H1 (cell line): ENCODE measurements at regions not wholly inside any gene's neighbourhood (a gene's known extent, or its start where the extent isn't known, plus 50 kb on each side); places are given as distances from the start of the nearest gene placed in this dataset.

Experiments used
- CTCF ChIA-PET: fragments of 300-600 bp; sonication (Branson Sonifier 250); formaldehyde crosslinking; loops from one replicate; lab custom pipeline; 2021; ENCODE audit not compliant: partially characterized antibody; lab: Charles Lee
- POLR2A ChIA-PET: fragments of 300-600 bp; sonication (Branson Sonifier 250); formaldehyde crosslinking; loops from one replicate; lab custom pipeline; 2021; ENCODE audit warnings: inconsistent platforms; ENCODE audit not compliant: partially characterized antibody; lab: Charles Lee
- DNase-seq, 2 experiments: peaks; one replicate each; pipeline versions ENCODE4 v3.0.0 to v3.0.0-alpha.2; 2010 to 2022; ENCODE audit warnings: low spot score in 2 of 2, low read depth in 1 of 2, mixed read lengths in 1 of 2
- FAIRE-seq: peaks from 2 replicates; lab custom pipeline; 2011; peaks lifted over from hg19 to GRCh38; lab: Jason Lieb, UNC
- H2AFZ ChIP-seq: 2 replicates; pipeline ENCODE4 v1.8.1; 2012; ENCODE audit warnings: low read length, inconsistent platforms
- H2AK5ac ChIP-seq: 2 replicates; pipeline ENCODE4 v1.6.1; 2013; ENCODE audit warnings: low read depth, low read length
- H2BK120ac ChIP-seq: replicated peaks from 2 replicates; pipeline ENCODE3; 2013; ENCODE audit warnings: low read depth, low read length, inconsistent platforms
- H2BK12ac ChIP-seq: 2 replicates; pipeline ENCODE4 v1.6.1; 2013; ENCODE audit warnings: low read depth, low read length
- H2BK15ac ChIP-seq: 2 replicates; pipeline ENCODE4 v1.6.1; 2013; ENCODE audit warnings: low read length
- H2BK20ac ChIP-seq: 2 replicates; pipeline ENCODE4 v1.6.1; 2013; ENCODE audit warnings: low read length
- H2BK5ac ChIP-seq: 2 replicates; pipeline ENCODE4 v1.6.1; 2013; ENCODE audit warnings: low read depth, low read length
- H3K14ac ChIP-seq: 2 replicates; pipeline ENCODE4 v1.6.1; 2013; ENCODE audit warnings: inconsistent platforms; ENCODE audit not compliant: insufficient read length
- H3K18ac ChIP-seq: 2 replicates; pipeline ENCODE4 v1.6.1; 2013; ENCODE audit warnings: low read length; ENCODE audit errors: extremely low read depth
- H3K23ac ChIP-seq: 2 replicates; pipeline ENCODE4 v1.6.1; 2013; ENCODE audit warnings: inconsistent platforms; ENCODE audit not compliant: insufficient read length
- H3K23me2 ChIP-seq: 2 replicates; pipeline ENCODE4 v1.6.1; 2013; ENCODE audit warnings: low read depth, low read length
- H3K27ac ChIP-seq: 2 replicates; pipeline ENCODE4 v1.6.1; 2011; ENCODE audit warnings: low read depth, low read length, inconsistent platforms
- H3K27me3 ChIP-seq, 4 experiments: replicated peaks in 1 of 4; 1 replicate in 1 of 4; 2 replicates in 3 of 4; pipeline versions ENCODE4 v1.6.1 to v1.8.1; 2011 to 2013; ENCODE audit warnings: low read length in 3 of 4, mild to moderate bottlenecking in 3 of 4, inconsistent platforms in 2 of 4, mixed read lengths in 2 of 4, moderate library complexity in 1 of 4; ENCODE audit not compliant: control insufficient read depth in 3 of 4, insufficient read depth in 3 of 4; ENCODE audit errors: extremely low read depth in 1 of 4
- H3K36me3 ChIP-seq, 4 experiments: 2 replicates each; pipeline versions ENCODE4 v1.6.1 to v1.8.1; 2011 to 2013; ENCODE audit warnings: mild to moderate bottlenecking in 4 of 4, low read length in 3 of 4, moderate library complexity in 2 of 4, control low read depth in 1 of 4, inconsistent platforms in 1 of 4; ENCODE audit not compliant: insufficient read depth in 4 of 4, control insufficient read depth in 2 of 4
- H3K4ac ChIP-seq: replicated peaks from 2 replicates; pipeline ENCODE3; 2013; ENCODE audit warnings: low read length, low read depth, mixed read lengths, inconsistent platforms; ENCODE audit not compliant: insufficient read length
- H3K4me1 ChIP-seq, 4 experiments: replicated peaks in 1 of 4; 1 replicate in 1 of 4; 2 replicates in 3 of 4; pipeline versions ENCODE4 v1.6.1 to v1.8.1; 2011 to 2013; ENCODE audit warnings: low read length in 3 of 4, inconsistent platforms in 2 of 4, mixed read lengths in 1 of 4; ENCODE audit not compliant: insufficient read depth in 4 of 4, control insufficient read depth in 3 of 4
- H3K4me2 ChIP-seq, 2 experiments: 2 replicates each; pipeline versions ENCODE4 v1.6.1 to v1.8.1; 2011 to 2013; ENCODE audit warnings: low read depth in 2 of 2, low read length in 2 of 2, control low read depth in 1 of 2, inconsistent platforms in 1 of 2, mild to moderate bottlenecking in 1 of 2; ENCODE audit not compliant: insufficient read depth in 1 of 2
- H3K4me3 ChIP-seq, 4 experiments: fragments of 200-600, 300-600 bp in 1 of 4; sonication (generic), shearing (Covaris generic), sonication (Bioruptor Twin) in 1 of 4; 2 replicates each; pipeline versions ENCODE4 v1.5.1 to v1.8.1; 2011 to 2016; ENCODE audit warnings: low read length in 4 of 4, low read depth in 3 of 4, control low read depth in 2 of 4, inconsistent platforms in 2 of 4, mild to moderate bottlenecking in 2 of 4, mixed read lengths in 1 of 4, moderate library complexity in 1 of 4; ENCODE audit not compliant: insufficient read depth in 2 of 4; ENCODE audit errors: extremely low read depth in 1 of 4
- H3K56ac ChIP-seq: replicated peaks from 2 replicates; pipeline ENCODE3; 2013; ENCODE audit warnings: low read depth, mild to moderate bottlenecking, mixed read lengths, low read length, inconsistent platforms; ENCODE audit not compliant: insufficient read length
- H3K79me1 ChIP-seq: 2 replicates; pipeline ENCODE4 v1.6.1; 2013; ENCODE audit warnings: low read depth, low read length, control low read depth
- H3K79me2 ChIP-seq, 2 experiments: 2 replicates each; pipeline versions ENCODE4 v1.6.1 to v1.8.1; 2012 to 2013; ENCODE audit warnings: low read length in 2 of 2, mild to moderate bottlenecking in 2 of 2, inconsistent platforms in 1 of 2; ENCODE audit not compliant: insufficient read depth in 2 of 2, control insufficient read depth in 1 of 2
- H3K9ac ChIP-seq, 4 experiments: replicated peaks in 1 of 4; 1 replicate in 1 of 4; 2 replicates in 3 of 4; pipeline versions ENCODE4 v1.6.1 to v1.8.1; 2011 to 2013; ENCODE audit warnings: low read depth in 3 of 4, low read length in 3 of 4, control low read depth in 2 of 4, mild to moderate bottlenecking in 2 of 4, moderate library complexity in 2 of 4, inconsistent platforms in 1 of 4; ENCODE audit errors: extremely low read depth in 1 of 4
- H3K9me3 ChIP-seq, 2 experiments: 2 replicates each; pipeline versions ENCODE4 v1.6.1 to v1.8.1; 2012 to 2013; ENCODE audit warnings: mild to moderate bottlenecking in 2 of 2, moderate library complexity in 2 of 2, control low read depth in 1 of 2, inconsistent platforms in 1 of 2, low read depth in 1 of 2, low read length in 1 of 2, mixed read lengths in 1 of 2; ENCODE audit not compliant: insufficient read depth in 2 of 2
- H4K20me1 ChIP-seq, 2 experiments: replicated peaks in 1 of 2; 2 replicates each; pipeline versions ENCODE3 to v1.8.1; 2011 to 2013; ENCODE audit warnings: inconsistent platforms in 2 of 2, low read length in 2 of 2, mild to moderate bottlenecking in 1 of 2; ENCODE audit not compliant: insufficient read depth in 2 of 2, control insufficient read depth in 1 of 2
- H4K5ac ChIP-seq: 2 replicates; pipeline ENCODE4 v1.6.1; 2013; ENCODE audit warnings: low read length, low read depth, mixed read lengths, inconsistent platforms; ENCODE audit not compliant: insufficient read length
- H4K8ac ChIP-seq: 2 replicates; pipeline ENCODE4 v1.8.0; 2013; ENCODE audit warnings: mild to moderate bottlenecking, moderate library complexity, low read length, inconsistent platforms; ENCODE audit not compliant: insufficient read depth; ENCODE audit errors: extremely low read depth
- H4K91ac ChIP-seq: replicated peaks from 2 replicates; pipeline ENCODE3; 2013; ENCODE audit warnings: low read length, mixed read lengths, inconsistent platforms; ENCODE audit not compliant: insufficient read length
- BCL11A ChIP-seq, 2 experiments: IDR thresholded peaks; one replicate each; pipeline ENCODE4 v1.6.1; 2011; ENCODE audit warnings: low read depth in 2 of 2, low read length in 2 of 2, mild to moderate bottlenecking in 2 of 2
- CEBPB ChIP-seq: IDR thresholded peaks from 2 replicates; pipeline ENCODE4 v1.6.1; 2012; ENCODE audit warnings: low read depth, low read length
- FOSL1 ChIP-seq: IDR thresholded peaks from 2 replicates; pipeline ENCODE4 v1.6.1; 2011; ENCODE audit warnings: mild to moderate bottlenecking, low read depth, low read length, moderate library complexity; ENCODE audit not compliant: insufficient read depth
- JUN ChIP-seq: IDR thresholded peaks from 2 replicates; pipeline ENCODE4 v1.6.1; 2011; ENCODE audit warnings: low read depth, mild to moderate bottlenecking, improper control_type of control experiment, low read length
- MAFK ChIP-seq: IDR thresholded peaks from 2 replicates; pipeline ENCODE4 v1.6.1; 2012; ENCODE audit warnings: low read depth, mild to moderate bottlenecking, improper control_type of control experiment, low read length
- NRF1 ChIP-seq: IDR thresholded peaks from 2 replicates; pipeline ENCODE4 v1.6.1; 2011; ENCODE audit warnings: mild to moderate bottlenecking, low read depth, low read length, improper control_type of control experiment
- POLR2A ChIP-seq, 2 experiments: IDR thresholded peaks; 1 replicate in 1 of 2; 2 replicates in 1 of 2; pipeline ENCODE4 v1.6.1; 2011; ENCODE audit warnings: low read depth in 2 of 2, low read length in 2 of 2, mild to moderate bottlenecking in 2 of 2; ENCODE audit errors: control extremely low read depth in 1 of 2
- POLR2AphosphoS5 ChIP-seq: IDR thresholded peaks from 2 replicates; pipeline ENCODE4 v1.6.1; 2011; ENCODE audit warnings: low read depth, low read length
- RAD21 ChIP-seq, 2 experiments: IDR thresholded peaks in 1 of 2; conservative IDR thresholded peaks in 1 of 2; 2 replicates each; pipeline ENCODE4 v1.6.1; 2011; ENCODE audit warnings: low read depth in 2 of 2, low read length in 2 of 2, improper control_type of control experiment in 1 of 2, inconsistent platforms in 1 of 2, mild to moderate bottlenecking in 1 of 2, moderate library complexity in 1 of 2
- RXRA ChIP-seq: IDR thresholded peaks from 2 replicates; pipeline ENCODE4 v1.6.1; 2011; ENCODE audit warnings: low read depth, mild to moderate bottlenecking, low read length, moderate library complexity; ENCODE audit not compliant: insufficient read depth
- SAP30 ChIP-seq: fragments of 300-600 bp; sonication (generic); IDR thresholded peaks from 2 replicates; pipeline ENCODE4 v1.7.1; 2012; ENCODE audit warnings: low read length, moderate library complexity, mild to moderate bottlenecking, inconsistent platforms; ENCODE audit not compliant: insufficient read depth, insufficient replicate concordance
- SIN3A ChIP-seq, 2 experiments: IDR thresholded peaks in 1 of 2; conservative IDR thresholded peaks in 1 of 2; 2 replicates each; pipeline ENCODE4 v1.6.1; 2011 to 2012; ENCODE audit warnings: low read length in 2 of 2, improper control_type of control experiment in 1 of 2, low read depth in 1 of 2, mild to moderate bottlenecking in 1 of 2
- SP4 ChIP-seq: IDR thresholded peaks from 2 replicates; pipeline ENCODE4 v1.6.1; 2012; ENCODE audit warnings: low read length, inconsistent platforms
- TCF12 ChIP-seq: IDR thresholded peaks from 2 replicates; pipeline ENCODE4 v1.6.1; 2011; ENCODE audit warnings: low read depth, mild to moderate bottlenecking, low read length
- WGBS, 2 experiments: shearing (Covaris generic) in 1 of 2; methylation state at CpG; one replicate each; pipeline versions ENCODE4 v1.1.6 to v1.1.7; 2013 to 2015; ENCODE audit warnings: low lambda C conversion rate in 2 of 2, mixed read lengths in 2 of 2, inconsistent platforms in 1 of 2, low coverage in 1 of 2, missing lambda C conversion rate in 1 of 2; ENCODE audit not compliant: insufficient replicate concordance in 2 of 2, insufficient coverage in 1 of 2, insufficient read length in 1 of 2; ENCODE audit errors: extremely low coverage in 1 of 2, missing lambda C conversion rate in 1 of 2; 5-methylcytosine and 5-hydroxymethylcytosine counted together
- TF ChIP-seq, protein P1 (sequence below): IDR thresholded peaks from 2 replicates; pipeline ENCODE4 v1.6.1; 2012; ENCODE audit warnings: inconsistent platforms

DNA sequence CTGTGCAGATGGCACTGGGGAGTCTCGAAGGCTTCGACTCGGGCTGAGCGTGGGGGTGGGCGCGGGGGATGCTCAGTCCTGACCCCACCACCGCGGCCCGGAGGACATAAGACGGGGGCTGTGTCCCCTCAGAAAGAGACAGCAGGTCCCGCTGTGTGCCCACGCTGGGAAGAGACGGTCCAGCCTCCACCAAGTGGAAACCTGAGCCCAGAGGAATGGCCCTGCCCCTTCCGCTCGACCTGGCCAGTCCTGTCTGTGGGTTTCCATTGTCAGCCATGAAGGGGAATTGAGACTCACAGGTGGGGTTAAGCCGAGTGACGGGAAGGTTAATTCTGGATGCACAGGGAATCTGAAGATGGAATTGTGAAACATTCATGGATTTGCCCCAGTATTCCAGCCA lies 442.7 kb downstream of the PREX1 start:
- WGBS, 2 experiments: 87% methylated on average over 17 of the region's 17 CpGs; no CpG with 5 or more reads in 1 of the 2 experiments
- TF ChIP-seq, protein P1, sequence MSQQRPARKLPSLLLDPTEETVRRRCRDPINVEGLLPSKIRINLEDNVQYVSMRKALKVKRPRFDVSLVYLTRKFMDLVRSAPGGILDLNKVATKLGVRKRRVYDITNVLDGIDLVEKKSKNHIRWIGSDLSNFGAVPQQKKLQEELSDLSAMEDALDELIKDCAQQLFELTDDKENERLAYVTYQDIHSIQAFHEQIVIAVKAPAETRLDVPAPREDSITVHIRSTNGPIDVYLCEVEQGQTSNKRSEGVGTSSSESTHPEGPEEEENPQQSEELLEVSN: no peak
- TF ChIP-seq RXRA (no peak), RAD21 (IDR thresholded peaks at IDR 0.05 in 1 of 2, conservative IDR thresholded peaks at IDR 0.05 in 1 of 2; ENCODE audit: low read depth in 2 of 2, low read length in 2 of 2) (no peak), SP4 (no peak), CEBPB (no peak), FOSL1 (no peak), SAP30 (no peak), SIN3A (conservative IDR thresholded peaks at IDR 0.05 in 1 of 2, IDR thresholded peaks at IDR 0.05 in 1 of 2; ENCODE audit: low read depth in 1 of 2, low read length in 2 of 2) (no peak), JUN (no peak), POLR2AphosphoS5 (no peak), BCL11A (IDR thresholded peaks at IDR 0.05; ENCODE audit: low read depth in 2 of 2, low read length in 2 of 2) (no peak), POLR2A (IDR thresholded peaks at IDR 0.05; ENCODE audit: control extremely low read depth in 1 of 2, low read depth in 2 of 2, low read length in 2 of 2) (no peak), MAFK (no peak), NRF1 (no peak), TCF12 (no peak)

More for the DNA sequence above, 442.7 kb downstream of the PREX1 start:
- Histone ChIP-seq H4K5ac (no peak overlapping the region), H3K4ac (no peak overlapping the region), H3K27ac (no peak overlapping the region), H2BK20ac (no peak overlapping the region), H3K79me2 (no peaks in the 10 kb centered on the region), H3K4me2 (no peak overlapping the region), H3K4me1 (peaks cover 0 to 12% (median under 1%) of the 10 kb centered on the region in 4 experiments; a peak in 3 of 7 replicates), H3K36me3 (no peaks in the 10 kb centered on the region), H3K56ac (no peak overlapping the region), H3K79me1 (no peaks in the 10 kb centered on the region), H2AFZ (no peak overlapping the region), H3K18ac (no peak overlapping the region), H4K20me1 (peaks cover 0 to 3% of the 10 kb centered on the region in 2 experiments), H3K14ac (no peak overlapping the region), H2BK12ac (no peak overlapping the region), H4K91ac (no peak overlapping the region), H3K9me3 (no peaks in the 10 kb centered on the region), H2AK5ac (no peak overlapping the region), H3K27me3 (no peaks in the 10 kb centered on the region), H3K23ac (no peak overlapping the region), H3K4me3 (no peak overlapping the region), H2BK15ac (no peak overlapping the region), H3K9ac (no peak overlapping the region), H3K23me2 (peaks cover 6% of the 10 kb centered on the region; the same call in 1 of the 2 replicates), H2BK120ac (no peak overlapping the region), H4K8ac (no peak overlapping the region), H2BK5ac (no peak overlapping the region)
- FAIRE-seq: no peak
- DNase-seq: no peak
- ChIA-PET CTCF (interaction anchor here (0.7 to 1.4 kb wide), 3 partner anchors 14 to 235 kb away, joined by 3 to 4 read pairs (median 4); no protein-coding TSS in a partner anchor), POLR2A (no interaction called here)
